AG04449 (cell line): ENCODE measurements at regions not wholly inside any gene's neighbourhood (a gene's known extent, or its start where the extent isn't known, plus 50 kb on each side); places are given as distances from the start of the nearest gene placed in this dataset.
"Not testable (repeated sequence)": the region's sequence is repeated elsewhere in the genome, so short reads cannot be mapped to it uniquely, and the experiment has no call there.

Experiments
- CTCF ChIA-PET: fragments of 350-600 bp; formaldehyde crosslinking; extraction: SDS; loops from one replicate; lab custom pipeline; 2021; ENCODE audit warnings: antibody characterized with exemption; lab: Yijun Ruan, JAX
- POLR2A ChIA-PET: fragments of 400-600, 350-600 bp; formaldehyde crosslinking; extraction: SDS; loops from one replicate; lab custom pipeline; 2020; ENCODE audit warnings: antibody characterized with exemption, inconsistent platforms; lab: Yijun Ruan, JAX
- DNase-seq: peaks from one replicate; pipeline ENCODE4 v3.0.0-alpha.2; 2010; ENCODE audit warnings: low read depth, low spot score
- H3K4me3 ChIP-seq: 2 replicates; pipeline ENCODE4 v1.5.1; 2011; ENCODE audit warnings: low read depth, mild to moderate bottlenecking, control low read depth, low read length
- CTCF ChIP-seq: IDR thresholded peaks from one replicate; pipeline ENCODE4 v1.5.1; 2011; ENCODE audit warnings: mild to moderate bottlenecking, moderate library complexity, low read length, control low read depth, inconsistent platforms; ENCODE audit not compliant: insufficient read depth; ENCODE audit errors: missing control alignments

- H3K4me3 ChIP-seq = no peak overlapping the region
- TF ChIP-seq CTCF = no peak
- ChIA-PET CTCF (no interaction called here), POLR2A (no interaction called here)
- no peak for DNase-seq
These were observed 426.1 kb downstream of the DSC3 start for GRCh38 chr18:30616414-30616813.

GRCh38 chr18:30613467-30613801, 429.1 kb downstream of the DSC3 start:
- H3K4me3 ChIP-seq = no peak overlapping the region
- ChIA-PET POLR2A (no interaction called here), CTCF (no interaction called here)
- DNase-seq = no peak
- TF ChIP-seq CTCF = no peak

GRCh38 chr18:30601541-30601940, 441.0 kb downstream of the DSC3 start:
- DNase-seq = no peak
- no peak overlapping the region for H3K4me3 ChIP-seq
- TF ChIP-seq CTCF = no peak
- POLR2A ChIA-PET = no interaction called here
- CTCF ChIA-PET = no interaction called here

- TF ChIP-seq CTCF = no peak
- ChIA-PET POLR2A (no interaction called here), CTCF (no interaction called here)
- no peak overlapping the region for H3K4me3 ChIP-seq
- DNase-seq = no peak
These were observed 445.3 kb downstream of the DSC3 start for GRCh38 chr18:30597202-30597601.

GRCh38 chr18:30596635-30597034, 445.9 kb downstream of the DSC3 start:
- H3K4me3 ChIP-seq = no peak overlapping the region
- no peak for DNase-seq
- TF ChIP-seq CTCF = no peak
- POLR2A ChIA-PET = no interaction called here
- CTCF ChIA-PET = no interaction called here

GRCh38 chr18:30595942-30596341, 446.6 kb downstream of the DSC3 start:
- no peak for DNase-seq
- ChIA-PET CTCF (no interaction called here), POLR2A (no interaction called here)
- no peak overlapping the region for H3K4me3 ChIP-seq
- no peak for TF ChIP-seq CTCF

- DNase-seq, CTCF ChIA-PET, H3K4me3 ChIP-seq, POLR2A ChIA-PET: not testable (repeated sequence)
These were observed 447.6 kb downstream of the DSC3 start for GRCh38 chr18:30594911-30595310.
